Stimulated activated CD4-positive, alpha-beta T cell treated with anti-CD3 and anti-CD28 coated beads, Interleukin-1b, Interleukin-23, amount 100 ng/mL, for 4 hours (primary cell): ENCODE measurements at regions not wholly inside any gene's neighbourhood (a gene's known extent, or its start where the extent isn't known, plus 50 kb on each side); places are given as distances from the start of the nearest gene placed in this dataset.
"Not testable (repeated sequence)": the region's sequence is repeated elsewhere in the genome, so short reads cannot be mapped to it uniquely, and the experiment has no call there.

Source experiments
- DNase-seq, 2 donors: peaks; one replicate each; pipeline ENCODE4 v3.0.0-alpha.2; 2020; ENCODE audit warnings: low read depth in 2 of 2

DNA sequence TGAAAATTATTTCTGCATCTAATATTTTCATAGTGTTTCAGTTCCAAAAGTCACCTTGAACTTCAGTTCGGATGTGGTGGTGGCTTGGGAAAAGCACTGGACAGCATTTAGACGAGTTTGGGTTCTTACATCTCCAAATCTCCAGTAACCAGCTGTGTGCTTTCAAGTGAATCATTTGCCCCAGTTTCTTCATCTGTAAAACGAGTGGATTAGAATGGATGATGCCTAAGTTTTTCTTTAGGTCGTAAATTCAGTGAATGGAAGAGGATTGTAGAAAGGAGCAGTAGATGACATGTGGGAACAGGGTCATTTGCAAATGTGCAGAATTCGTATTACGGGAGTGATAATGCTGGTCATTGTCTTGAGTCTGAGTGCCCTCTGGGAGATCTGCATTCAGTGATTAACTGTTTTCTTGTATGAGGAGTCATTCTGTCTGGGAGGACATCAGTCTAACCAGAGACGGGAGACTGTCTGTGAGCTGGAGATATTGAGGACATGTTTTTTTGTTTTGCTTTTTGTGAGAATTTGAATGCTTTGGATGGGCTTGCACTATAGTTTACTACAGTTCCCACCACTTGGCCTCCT, 641.6 kb upstream of the TBL1XR1 start:
- no peak for DNase-seq

DNA sequence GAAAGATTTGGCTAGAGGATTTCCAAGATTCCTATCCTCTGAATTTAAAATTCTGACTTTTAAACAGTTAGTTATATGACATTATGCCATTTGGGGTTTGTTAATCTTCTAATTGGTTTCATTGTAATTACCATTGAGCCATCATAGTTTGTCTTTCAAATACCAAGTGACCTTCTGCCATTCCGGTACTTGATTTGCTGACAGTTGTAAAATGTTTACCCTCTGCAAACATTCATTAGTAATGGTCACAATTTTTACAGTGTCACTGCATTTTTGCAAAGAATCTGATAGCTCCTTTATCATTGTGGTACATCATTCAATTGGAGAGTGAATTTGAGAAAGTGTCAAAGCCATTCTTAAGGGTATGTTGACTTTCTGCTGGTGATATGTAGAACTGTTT, 645.0 kb upstream of the TBL1XR1 start:
- no peak for DNase-seq

- no peak for DNase-seq
Measured at GRCh38 chr3:177842743-177843734, 645.8 kb upstream of the TBL1XR1 start.

GRCh38 chr3:177852001-177852807, 654.9 kb upstream of the TBL1XR1 start:
- DNase-seq: no peak

DNA sequence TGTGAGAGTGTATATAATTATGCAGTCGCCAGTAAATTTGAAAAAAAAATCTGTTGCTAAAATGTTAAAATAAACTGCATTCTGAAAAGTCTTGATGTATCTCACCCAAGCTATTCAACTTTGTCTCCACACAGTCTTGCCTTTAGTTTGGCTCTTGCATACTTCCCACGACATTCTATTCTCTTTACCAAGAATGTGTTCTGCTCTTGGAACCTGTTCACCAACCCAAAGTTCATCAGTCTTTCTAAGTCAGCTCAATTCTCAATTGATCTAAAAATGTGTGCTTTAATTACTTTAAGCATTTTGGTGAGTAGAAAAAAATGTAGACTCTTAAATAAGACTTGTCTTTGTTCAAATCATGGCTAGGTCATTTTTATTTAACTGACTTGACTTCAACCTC, 657.7 kb upstream of the TBL1XR1 start:
- no peak for DNase-seq

DNA sequence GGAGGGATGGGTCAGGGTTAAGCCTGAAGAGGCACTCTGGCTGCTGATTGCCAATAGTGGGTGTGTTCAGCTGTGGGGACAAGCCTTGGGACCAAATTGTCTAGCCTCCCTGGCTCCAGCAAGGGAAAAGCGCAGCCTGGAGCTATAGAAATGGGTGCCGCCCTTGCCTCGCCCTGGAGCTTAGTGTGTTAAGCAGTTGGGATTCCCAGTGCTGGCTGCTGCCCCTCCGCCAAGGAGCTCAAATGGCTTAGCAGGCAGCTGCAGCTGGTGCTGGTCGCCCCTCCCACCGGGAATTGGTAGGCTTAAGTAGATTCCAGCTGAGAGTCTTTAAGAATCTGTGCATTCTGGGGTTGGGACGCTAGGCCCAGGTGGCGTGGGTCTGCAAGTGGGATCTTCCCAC, 662.9 kb upstream of the TBL1XR1 start:
- DNase-seq: no peak

- DNase-seq: no peak
Measured at GRCh38 chr3:177862962-177863491, 665.7 kb upstream of the TBL1XR1 start.

GRCh38 chr3:177871267-177871666, 665.0 kb upstream of the KCNMB2 start:
- DNase-seq: not testable (repeated sequence)

DNA sequence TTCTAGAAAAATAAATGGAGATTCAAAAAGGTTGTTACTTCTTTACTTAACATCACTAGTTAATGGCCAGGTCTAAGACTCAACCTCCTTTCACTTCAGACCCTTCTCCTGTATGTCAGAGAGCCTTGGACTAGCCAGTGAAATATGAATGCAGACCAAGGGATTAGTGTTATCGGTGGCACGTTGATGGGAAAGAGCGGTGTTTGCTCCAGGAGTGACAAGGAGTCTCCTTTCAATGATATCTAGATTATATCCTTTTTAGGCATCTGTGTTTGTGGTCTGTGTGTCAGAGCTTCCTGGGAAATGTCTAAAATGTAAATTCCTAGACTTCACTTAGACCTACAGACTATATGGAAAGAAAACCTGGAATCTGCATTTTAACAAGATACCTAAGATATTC, 658.0 kb upstream of the KCNMB2 start:
- DNase-seq: no peak

DNA sequence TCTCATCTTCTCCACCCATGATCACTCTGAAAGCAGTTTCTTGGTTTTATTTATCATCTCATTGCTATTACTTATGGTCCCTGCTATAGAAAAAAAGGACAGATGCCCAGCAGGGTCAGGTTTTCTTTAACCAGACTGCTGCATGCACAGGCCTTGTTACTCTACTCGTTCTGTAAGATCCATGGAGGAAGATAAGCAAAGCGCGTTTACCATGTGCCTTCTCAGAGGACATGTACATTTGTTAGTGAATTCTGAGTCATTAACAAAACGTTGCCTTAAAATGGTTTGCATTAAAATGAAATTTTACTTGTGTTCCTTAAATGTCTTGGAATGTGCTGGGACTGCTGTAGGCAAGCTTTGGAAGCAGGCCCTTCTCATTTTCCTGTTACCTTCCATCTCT, 657.3 kb upstream of the KCNMB2 start:
- DNase-seq: no peak

DNA sequence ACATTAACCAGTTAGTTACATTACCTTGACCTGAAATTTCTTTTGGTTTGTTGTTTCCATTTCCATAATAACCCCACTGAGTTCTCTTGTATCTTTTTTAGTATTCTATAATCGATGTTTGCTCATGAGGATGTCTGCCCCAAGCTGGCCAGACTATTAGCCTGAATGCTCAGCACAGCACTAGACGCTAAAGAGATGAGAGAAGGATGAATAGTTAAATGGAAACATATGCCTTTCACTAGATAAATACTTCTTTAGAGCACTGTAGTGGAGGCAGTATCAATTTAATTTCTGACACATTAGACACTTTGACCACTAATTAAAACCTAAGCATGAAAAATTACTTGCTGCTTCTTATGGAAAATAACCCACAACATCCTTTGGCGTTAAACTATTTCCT, 654.9 kb upstream of the KCNMB2 start:
- no peak for DNase-seq

DNA sequence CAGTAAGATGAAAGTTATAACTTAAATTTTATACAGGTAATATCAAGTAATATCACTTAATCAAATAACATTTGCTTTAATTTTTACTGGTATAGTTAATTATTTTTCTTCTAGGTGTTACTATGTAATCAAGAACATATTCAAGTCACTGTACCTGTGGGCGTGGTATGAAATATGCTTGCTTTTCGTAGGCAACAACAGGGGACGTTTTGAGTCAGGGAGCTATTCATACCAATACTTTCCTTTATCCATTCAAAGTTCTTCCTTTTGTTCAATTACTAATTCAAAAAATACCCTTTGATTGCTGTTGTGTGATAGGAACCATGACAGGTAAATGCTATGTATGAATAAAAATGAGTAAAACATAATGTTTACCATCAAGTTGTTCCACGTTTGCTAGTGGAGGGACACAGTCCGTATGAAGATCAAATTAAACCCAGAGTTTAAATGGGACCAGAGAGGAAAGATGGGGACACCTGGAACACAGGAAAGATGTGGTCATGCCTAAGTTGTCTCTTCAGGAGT, 654.0 kb upstream of the KCNMB2 start:
- no peak for DNase-seq

- no peak for DNase-seq
Measured at GRCh38 chr3:177883091-177883490, 653.1 kb upstream of the KCNMB2 start.

DNA sequence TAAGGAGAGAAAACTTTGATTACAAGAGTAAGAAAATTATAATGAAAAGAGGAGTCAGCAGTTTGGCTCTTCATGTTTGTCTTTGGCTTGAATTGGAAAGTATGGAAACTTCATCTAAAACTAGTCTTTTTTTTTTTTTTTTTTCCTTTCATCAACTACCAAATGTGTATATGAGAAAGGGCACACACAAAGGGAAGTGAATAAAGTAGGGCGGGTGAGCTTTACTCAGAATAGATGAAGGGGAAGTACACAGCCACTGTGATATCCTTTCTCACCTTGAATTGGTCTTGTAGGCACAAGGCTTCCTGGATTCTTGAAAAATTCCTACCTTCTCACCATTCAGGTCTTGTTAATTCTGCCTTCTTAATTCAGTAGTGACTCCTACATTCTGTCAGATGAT, 652.3 kb upstream of the KCNMB2 start:
- DNase-seq: no peak

- no peak for DNase-seq
Measured at GRCh38 chr3:177885063-177885462, 651.2 kb upstream of the KCNMB2 start.

GRCh38 chr3:177886501-177886900, 649.7 kb upstream of the KCNMB2 start:
- DNase-seq: no peak

DNA sequence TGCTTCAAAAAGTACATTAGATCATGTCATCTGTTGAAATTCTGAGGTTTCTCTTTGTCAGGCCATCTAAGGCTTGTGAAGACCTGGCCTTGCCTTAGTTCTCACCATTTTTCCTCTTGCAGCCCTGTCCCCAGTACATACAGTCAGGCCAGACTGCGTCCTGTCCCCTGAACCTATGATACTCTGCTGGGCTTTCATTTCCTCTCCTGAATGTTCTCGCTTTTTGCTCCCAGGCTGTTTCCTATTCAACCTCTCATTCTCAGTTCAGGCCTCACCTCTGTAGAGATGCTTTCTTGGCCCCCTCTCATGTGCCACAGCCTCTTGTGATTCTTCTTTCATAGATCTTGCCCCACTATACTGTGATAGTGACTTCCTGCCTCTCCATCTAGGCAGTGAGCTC, 648.8 kb upstream of the KCNMB2 start:
- no peak for DNase-seq

GRCh38 chr3:177889161-177889560, 647.1 kb upstream of the KCNMB2 start:
- no peak for DNase-seq

DNA sequence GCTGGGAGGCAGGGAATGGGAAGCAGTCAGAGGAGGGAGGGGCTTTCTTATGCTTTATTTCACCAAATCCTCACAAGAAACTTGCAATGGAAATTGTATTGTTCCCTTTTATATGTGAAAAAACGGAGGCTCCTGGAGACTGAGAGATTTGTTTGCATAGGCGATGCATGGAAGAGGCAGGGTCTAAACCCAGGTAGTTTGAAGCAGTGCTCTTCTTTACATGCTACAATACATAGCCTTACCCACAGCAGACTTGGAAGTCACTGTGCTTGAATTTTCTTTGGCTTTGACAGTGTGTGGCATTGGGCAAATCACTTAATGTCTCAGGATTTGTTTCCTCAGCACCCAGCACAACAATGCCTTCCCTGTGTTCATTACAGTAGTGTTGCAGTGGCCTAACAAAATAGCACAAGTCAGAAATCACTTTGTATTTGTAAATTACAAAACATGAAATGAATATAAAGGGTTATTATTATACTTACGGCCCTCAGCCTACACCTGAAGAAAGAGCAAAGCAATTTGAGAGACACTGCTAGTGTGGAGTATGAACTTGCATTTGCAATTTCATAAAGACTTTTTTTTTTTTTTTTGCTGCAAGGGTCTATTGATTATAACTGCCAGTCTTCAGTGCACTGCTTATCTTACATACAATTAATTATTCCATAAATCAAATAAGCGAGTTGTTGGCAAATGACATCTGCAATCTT, 646.4 kb upstream of the KCNMB2 start:
- DNase-seq: no peak

- DNase-seq: no peak
Measured at GRCh38 chr3:177890359-177890683, 645.9 kb upstream of the KCNMB2 start.

DNA sequence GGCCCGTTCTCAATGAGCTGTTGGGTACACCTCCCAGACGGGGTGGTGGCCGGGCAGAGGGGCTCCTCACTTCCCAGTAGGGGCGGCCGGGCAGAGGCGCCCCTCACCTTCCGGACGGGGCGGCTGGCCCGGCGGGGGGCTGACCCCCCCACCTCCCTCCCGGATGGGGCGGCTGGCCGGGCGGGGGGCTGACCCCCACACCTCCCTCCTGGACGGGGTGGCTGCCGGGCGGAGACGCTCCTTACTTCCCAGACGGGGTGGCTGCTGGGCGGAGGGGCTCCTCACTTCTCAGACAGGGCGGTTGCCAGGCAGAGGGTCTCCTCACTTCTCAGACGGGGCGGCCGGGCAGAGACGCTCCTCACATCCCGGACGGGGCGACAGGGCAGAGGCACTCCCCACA, 644.7 kb upstream of the KCNMB2 start:
- DNase-seq: not testable (repeated sequence)
